Right ventricle myocardium superior (tissue), 1 donor: ENCODE measurements at regions not wholly inside any gene's neighbourhood (a gene's known extent, or its start where the extent isn't known, plus 50 kb on each side); places are given as distances from the start of the nearest gene placed in this dataset. TPM values are rescaled to one million over a fixed set of nuclear protein-coding genes. Genes with fewer than 3 reads are reported as not detected.

Experiments used
- microRNA-seq: library from miRNA; unstranded; fragments of <30 nt; microRNA quantifications from one replicate; pipeline ENCODE4 v1.2.0, GENCODE V29; 2020
- donor health status: DM: no; HTN: yes; CAD: no; lungs with severe emphysema.

Small RNA genes in the stretch of these regions (microRNA-seq; reads per million reads assigned to microRNA genes)
- not detected for gene MIR3680-2
